IPS-11a (cell line): ENCODE measurements at regions not wholly inside any gene's neighbourhood (a gene's known extent, or its start where the extent isn't known, plus 50 kb on each side); places are given as distances from the start of the nearest gene placed in this dataset.
"Not testable (repeated sequence)": the region's sequence is repeated elsewhere in the genome, so short reads cannot be mapped to it uniquely, and the experiment has no call there.

ENCODE experiments used
- H3K4me3 ChIP-seq: one replicate; pipeline ENCODE4 v1.5.1; 2013; ENCODE audit warnings: low read depth, low read length, control low read depth

GRCh38 chr2:41241325-41242000, 789.6 kb upstream of the SLC8A1 start:
- H3K4me3 ChIP-seq, result no peak overlapping the region

- no peak overlapping the region for H3K4me3 ChIP-seq
These were observed 790.1 kb upstream of the SLC8A1 start for GRCh38 chr2:41242001-41242331.

GRCh38 chr2:41267929-41268659, 779.7 kb upstream of the PKDCC start:
- no peak overlapping the region for H3K4me3 ChIP-seq

- no peak overlapping the region for H3K4me3 ChIP-seq
These were observed 764.6 kb upstream of the PKDCC start for GRCh38 chr2:41283079-41283775.

- H3K4me3 ChIP-seq, result no peak overlapping the region
These were observed 754.3 kb upstream of the PKDCC start for GRCh38 chr2:41293491-41293890.

GRCh38 chr2:41294331-41294730, 753.5 kb upstream of the PKDCC start:
- H3K4me3 ChIP-seq, result no peak overlapping the region

GRCh38 chr2:41313082-41313481, 734.7 kb upstream of the PKDCC start:
- no peak overlapping the region for H3K4me3 ChIP-seq

- H3K4me3 ChIP-seq, result no peak overlapping the region
These were observed 733.2 kb upstream of the PKDCC start for GRCh38 chr2:41314511-41315070.

- no peak overlapping the region for H3K4me3 ChIP-seq
These were observed 728.4 kb upstream of the PKDCC start for GRCh38 chr2:41319437-41319836.

- no peak overlapping the region for H3K4me3 ChIP-seq
These were observed 727.3 kb upstream of the PKDCC start for GRCh38 chr2:41320491-41320890.

GRCh38 chr2:41321351-41321750, 726.5 kb upstream of the PKDCC start:
- no peak overlapping the region for H3K4me3 ChIP-seq

GRCh38 chr2:41326851-41327250, 721.0 kb upstream of the PKDCC start:
- H3K4me3 ChIP-seq, result no peak overlapping the region

- no peak overlapping the region for H3K4me3 ChIP-seq
These were observed 718.8 kb upstream of the PKDCC start for GRCh38 chr2:41329040-41329439.

GRCh38 chr2:41334159-41334558, 713.7 kb upstream of the PKDCC start:
- H3K4me3 ChIP-seq, result no peak overlapping the region

- not testable (repeated sequence) for H3K4me3 ChIP-seq
These were observed 712.2 kb upstream of the PKDCC start for GRCh38 chr2:41335573-41335972.

- no peak overlapping the region for H3K4me3 ChIP-seq
These were observed 709.9 kb upstream of the PKDCC start for GRCh38 chr2:41337956-41338355.

GRCh38 chr2:41344529-41344928, 703.3 kb upstream of the PKDCC start:
- H3K4me3 ChIP-seq, result no peak overlapping the region

GRCh38 chr2:41353060-41353459, 694.8 kb upstream of the PKDCC start:
- no peak overlapping the region for H3K4me3 ChIP-seq

GRCh38 chr2:41355794-41356193, 692.0 kb upstream of the PKDCC start:
- H3K4me3 ChIP-seq, result no peak overlapping the region

- H3K4me3 ChIP-seq, result no peak overlapping the region
These were observed 683.0 kb upstream of the PKDCC start for GRCh38 chr2:41364842-41365241.

GRCh38 chr2:41375901-41376300, 671.9 kb upstream of the PKDCC start:
- no peak overlapping the region for H3K4me3 ChIP-seq

- no peak overlapping the region for H3K4me3 ChIP-seq
These were observed 670.0 kb upstream of the PKDCC start for GRCh38 chr2:41377837-41378236.
